ENCODE measurements at regions not wholly inside any gene's neighbourhood (a gene's known extent, or its start where the extent isn't known, plus 50 kb on each side); places are given as distances from the start of the nearest gene placed in this dataset.

- Histone ChIP-seq H3T11ph (ENCODE audit: low read length) (no peak overlapping the region), H3K4ac (ENCODE audit: low read depth, low read length) (no peak overlapping the region), H3K27ac (ENCODE audit: insufficient read length, low read depth, low read length) (no peak overlapping the region), H2BK15ac (ENCODE audit: low read depth, low read length) (no peak overlapping the region), H2BK5ac (ENCODE audit: insufficient read length, low read length) (no peak overlapping the region), H3K27me3 (ENCODE audit: insufficient read depth, low read length) (no peaks in the 10 kb centered on the region), H3K18ac (ENCODE audit: insufficient read length, low read depth, low read length) (no peak overlapping the region), H4K5ac (ENCODE audit: insufficient read length, low read depth, low read length) (no peak overlapping the region), H4K91ac (ENCODE audit: insufficient read length, low read depth, low read length) (no peak overlapping the region), H3K4me1 (ENCODE audit: insufficient read depth, low read length) (no peaks in the 10 kb centered on the region), H2BK12ac (ENCODE audit: insufficient read length, low read depth, low read length) (no peak overlapping the region), H2AK5ac (ENCODE audit: insufficient read length, low read length) (no peak overlapping the region), H3K23me2 (ENCODE audit: insufficient read length, low read depth, low read length, poor library complexity, severe bottlenecking) (no peaks in the 10 kb centered on the region), H3K56ac (ENCODE audit: insufficient read length, low read depth, low read length) (no peak overlapping the region), H3K23ac (ENCODE audit: insufficient read length, low read depth, low read length) (no peak overlapping the region), H2BK20ac (ENCODE audit: low read depth, low read length, poor library complexity, severe bottlenecking) (no peak overlapping the region), H2BK120ac (ENCODE audit: low read depth, low read length, poor library complexity, severe bottlenecking) (no peak overlapping the region), H3K9ac (ENCODE audit: extremely low read depth, insufficient read length, low read length) (no peak overlapping the region), H2AFZ (ENCODE audit: low read length) (no peak overlapping the region), H3K9me3 (ENCODE audit: control insufficient read depth, low read depth, low read length) (no peaks in the 10 kb centered on the region), H3K79me2 (ENCODE audit: insufficient read depth, low read length) (no peaks in the 10 kb centered on the region), H3K14ac (ENCODE audit: insufficient read depth, low read length) (no peak overlapping the region), H4K20me1 (ENCODE audit: control insufficient read depth, insufficient read depth, insufficient read length) (no peaks in the 10 kb centered on the region), H3K4me2 (ENCODE audit: insufficient read depth, insufficient read length, low read length) (no peak overlapping the region), H3K79me1 (ENCODE audit: insufficient read depth, low read depth, low read length, poor library complexity, severe bottlenecking) (no peaks in the 10 kb centered on the region), H4K8ac (replicated peaks; ENCODE audit: insufficient read length, low read depth, low read length) (no peak overlapping the region)
- TF ChIP-seq CTCF (conservative IDR thresholded peaks at IDR 0.05), result no peak
- no CpG with 5 or more reads among the region's 1 CpG for WGBS (ENCODE audit: extremely low coverage, insufficient read length, low lambda C conversion rate)
- no peak for DNase-seq
- H3K4me3 Mint-ChIP-seq, result no peak overlapping the region
- no peaks in the 10 kb centered on the region for H3K4me1 Mint-ChIP-seq
- peaks cover 0 to 9% of the 10 kb centered on the region in 2 experiments; a peak in 3 of 5 replicates for H3K9me3 Mint-ChIP-seq
- H3K27ac Mint-ChIP-seq, result no peak overlapping the region
- H3K36me3 Mint-ChIP-seq (ENCODE audit: insufficient read depth in 1 of 3, low read depth in 3 of 3), result peaks cover 0 to 5% (median 0%) of the 10 kb centered on the region in 3 experiments; a peak in 1 of 7 replicates
- no peaks in the 10 kb centered on the region for H3K27me3 Mint-ChIP-seq (ENCODE audit: low read depth)
These were observed 109.0 kb upstream of the SLC16A7 start for GRCh38 chr12:59486827-59487226.
